K562 (cell line): ENCODE measurements at regions not wholly inside any gene's neighbourhood (a gene's known extent, or its start where the extent isn't known, plus 50 kb on each side); places are given as distances from the start of the nearest gene placed in this dataset.

Experiments used
- CBFB ChIP-seq: sonication (generic); formaldehyde crosslinking; IDR thresholded peaks from 2 replicates; pipeline ENCODE4 v1.4.0; 2020; ENCODE audit warnings: mild to moderate bottlenecking, missing genetic modification reagents
- CTCF ChIP-seq, 3 experiments: IDR thresholded peaks in 2 of 3; conservative IDR thresholded peaks in 1 of 3; 2 replicates each; pipeline ENCODE4 v1.5.1; 2011 to 2012; ENCODE audit warnings: low read length in 3 of 3, mild to moderate bottlenecking in 3 of 3, control low read depth in 2 of 3, improper control_type of control experiment in 1 of 3, inconsistent platforms in 1 of 3, low read depth in 1 of 3, mixed read lengths in 1 of 3, moderate library complexity in 1 of 3; ENCODE audit not compliant: insufficient read depth in 2 of 3
- ELK3 ChIP-seq: fragments of 450-650 bp; formaldehyde crosslinking; IDR thresholded peaks from 2 replicates; pipeline ENCODE4 v1.4.0; 2020; ENCODE audit warnings: mild to moderate bottlenecking
- ZNF551 ChIP-seq: fragments of 250-450 bp; sonication (Bioruptor Pico); IDR thresholded peaks from 2 replicates; pipeline ENCODE4 v1.5.0; 2021; ENCODE audit warnings: mild to moderate bottlenecking, moderate library complexity
- TF ChIP-seq, protein P1 (sequence below): sonication (generic); formaldehyde crosslinking; IDR thresholded peaks from 2 replicates; pipeline ENCODE4 v1.5.0; 2020; ENCODE audit warnings: missing genetic modification reagents
- TF ChIP-seq, protein P2 (sequence below), 2 experiments: fragments of 450-650 bp in 1 of 2; sonication (generic) in 1 of 2; formaldehyde crosslinking in 1 of 2; IDR thresholded peaks; 2 replicates each; pipeline versions ENCODE4 v1.7.1 to v1.9.0; 2016 to 2022; ENCODE audit warnings: inconsistent platforms in 1 of 2, mild to moderate bottlenecking in 1 of 2, missing genetic modification reagents in 1 of 2
- TF ChIP-seq, protein P3 (sequence below): fragments of 150-350 bp; IDR thresholded peaks from 2 replicates; pipeline ENCODE4 v1.6.1; 2014; ENCODE audit warnings: low read depth, mild to moderate bottlenecking, low read length, borderline replicate concordance

GRCh38 chr2:57720728-57721627, 325.6 kb upstream of the VRK2 start (continued):
- peak; percentile 63 to 83 (median 73) for TF ChIP-seq CTCF (IDR thresholded peaks at IDR 0.05 in 2 of 3, conservative IDR thresholded peaks at IDR 0.05 in 1 of 3; ENCODE audit: insufficient read depth in 2 of 3, low read depth in 1 of 3, low read length in 3 of 3)
- TF ChIP-seq, protein P1, sequence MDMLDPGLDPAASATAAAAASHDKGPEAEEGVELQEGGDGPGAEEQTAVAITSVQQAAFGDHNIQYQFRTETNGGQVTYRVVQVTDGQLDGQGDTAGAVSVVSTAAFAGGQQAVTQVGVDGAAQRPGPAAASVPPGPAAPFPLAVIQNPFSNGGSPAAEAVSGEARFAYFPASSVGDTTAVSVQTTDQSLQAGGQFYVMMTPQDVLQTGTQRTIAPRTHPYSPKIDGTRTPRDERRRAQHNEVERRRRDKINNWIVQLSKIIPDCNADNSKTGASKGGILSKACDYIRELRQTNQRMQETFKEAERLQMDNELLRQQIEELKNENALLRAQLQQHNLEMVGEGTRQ (CRISPR knock-in tag) = no peak
- TF ChIP-seq, protein P2, sequence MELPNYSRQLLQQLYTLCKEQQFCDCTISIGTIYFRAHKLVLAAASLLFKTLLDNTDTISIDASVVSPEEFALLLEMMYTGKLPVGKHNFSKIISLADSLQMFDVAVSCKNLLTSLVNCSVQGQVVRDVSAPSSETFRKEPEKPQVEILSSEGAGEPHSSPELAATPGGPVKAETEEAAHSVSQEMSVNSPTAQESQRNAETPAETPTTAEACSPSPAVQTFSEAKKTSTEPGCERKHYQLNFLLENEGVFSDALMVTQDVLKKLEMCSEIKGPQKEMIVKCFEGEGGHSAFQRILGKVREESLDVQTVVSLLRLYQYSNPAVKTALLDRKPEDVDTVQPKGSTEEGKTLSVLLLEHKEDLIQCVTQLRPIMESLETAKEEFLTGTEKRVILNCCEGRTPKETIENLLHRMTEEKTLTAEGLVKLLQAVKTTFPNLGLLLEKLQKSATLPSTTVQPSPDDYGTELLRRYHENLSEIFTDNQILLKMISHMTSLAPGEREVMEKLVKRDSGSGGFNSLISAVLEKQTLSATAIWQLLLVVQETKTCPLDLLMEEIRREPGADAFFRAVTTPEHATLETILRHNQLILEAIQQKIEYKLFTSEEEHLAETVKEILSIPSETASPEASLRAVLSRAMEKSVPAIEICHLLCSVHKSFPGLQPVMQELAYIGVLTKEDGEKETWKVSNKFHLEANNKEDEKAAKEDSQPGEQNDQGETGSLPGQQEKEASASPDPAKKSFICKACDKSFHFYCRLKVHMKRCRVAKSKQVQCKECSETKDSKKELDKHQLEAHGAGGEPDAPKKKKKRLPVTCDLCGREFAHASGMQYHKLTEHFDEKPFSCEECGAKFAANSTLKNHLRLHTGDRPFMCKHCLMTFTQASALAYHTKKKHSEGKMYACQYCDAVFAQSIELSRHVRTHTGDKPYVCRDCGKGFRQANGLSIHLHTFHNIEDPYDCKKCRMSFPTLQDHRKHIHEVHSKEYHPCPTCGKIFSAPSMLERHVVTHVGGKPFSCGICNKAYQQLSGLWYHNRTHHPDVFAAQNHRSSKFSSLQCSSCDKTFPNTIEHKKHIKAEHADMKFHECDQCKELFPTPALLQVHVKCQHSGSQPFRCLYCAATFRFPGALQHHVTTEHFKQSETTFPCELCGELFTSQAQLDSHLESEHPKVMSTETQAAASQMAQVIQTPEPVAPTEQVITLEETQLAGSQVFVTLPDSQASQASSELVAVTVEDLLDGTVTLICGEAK (IDR thresholded peaks at IDR 0.05) = no peak
- TF ChIP-seq, protein P2 (CRISPR knock-in tag; IDR thresholded peaks at IDR 0.05) = no peak
- no peak for TF ChIP-seq ELK3 (CRISPR knock-in tag)
- no peak for TF ChIP-seq ZNF551 (CRISPR knock-in tag)
- TF ChIP-seq, protein P3, sequence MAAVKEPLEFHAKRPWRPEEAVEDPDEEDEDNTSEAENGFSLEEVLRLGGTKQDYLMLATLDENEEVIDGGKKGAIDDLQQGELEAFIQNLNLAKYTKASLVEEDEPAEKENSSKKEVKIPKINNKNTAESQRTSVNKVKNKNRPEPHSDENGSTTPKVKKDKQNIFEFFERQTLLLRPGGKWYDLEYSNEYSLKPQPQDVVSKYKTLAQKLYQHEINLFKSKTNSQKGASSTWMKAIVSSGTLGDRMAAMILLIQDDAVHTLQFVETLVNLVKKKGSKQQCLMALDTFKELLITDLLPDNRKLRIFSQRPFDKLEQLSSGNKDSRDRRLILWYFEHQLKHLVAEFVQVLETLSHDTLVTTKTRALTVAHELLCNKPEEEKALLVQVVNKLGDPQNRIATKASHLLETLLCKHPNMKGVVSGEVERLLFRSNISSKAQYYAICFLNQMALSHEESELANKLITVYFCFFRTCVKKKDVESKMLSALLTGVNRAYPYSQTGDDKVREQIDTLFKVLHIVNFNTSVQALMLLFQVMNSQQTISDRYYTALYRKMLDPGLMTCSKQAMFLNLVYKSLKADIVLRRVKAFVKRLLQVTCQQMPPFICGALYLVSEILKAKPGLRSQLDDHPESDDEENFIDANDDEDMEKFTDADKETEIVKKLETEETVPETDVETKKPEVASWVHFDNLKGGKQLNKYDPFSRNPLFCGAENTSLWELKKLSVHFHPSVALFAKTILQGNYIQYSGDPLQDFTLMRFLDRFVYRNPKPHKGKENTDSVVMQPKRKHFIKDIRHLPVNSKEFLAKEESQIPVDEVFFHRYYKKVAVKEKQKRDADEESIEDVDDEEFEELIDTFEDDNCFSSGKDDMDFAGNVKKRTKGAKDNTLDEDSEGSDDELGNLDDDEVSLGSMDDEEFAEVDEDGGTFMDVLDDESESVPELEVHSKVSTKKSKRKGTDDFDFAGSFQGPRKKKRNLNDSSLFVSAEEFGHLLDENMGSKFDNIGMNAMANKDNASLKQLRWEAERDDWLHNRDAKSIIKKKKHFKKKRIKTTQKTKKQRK = no peak
- TF ChIP-seq CBFB (CRISPR knock-in tag) = no peak
